WTC11 (cell line): ENCODE measurements at regions not wholly inside any gene's neighbourhood (a gene's known extent, or its start where the extent isn't known, plus 50 kb on each side); places are given as distances from the start of the nearest gene placed in this dataset.

Experiments used
- ATAC-seq: fragments of 200-7000 bp; cut with Tn5 transposase; 2 replicates; pipeline ENCODE4 v1.10.0; 2021; ENCODE audit warnings: mild to moderate bottlenecking, moderate library complexity
- CTCF ChIA-PET: fragments of 300-600 bp; sonication (Branson Sonifier 250); formaldehyde crosslinking; loops from one replicate; lab custom pipeline; 2021; ENCODE audit warnings: antibody characterized with exemption; lab: Charles Lee
- POLR2A ChIA-PET: fragments of 350-600 bp; sonication (Branson Sonifier 250); formaldehyde crosslinking; loops from one replicate; lab custom pipeline; 2021; ENCODE audit warnings: antibody characterized with exemption; lab: Charles Lee
- DNase-seq: peaks from one replicate; pipeline ENCODE4 v3.0.0; 2021; ENCODE audit warnings: low spot score
- H3K27ac Mint-ChIP-seq: 2 replicates; pipeline ENCODE4 v1.8.0; 2021; ENCODE audit warnings: mixed read lengths
- H3K27me3 Mint-ChIP-seq: 2 replicates; pipeline ENCODE4 v1.8.0; 2021; ENCODE audit warnings: low read depth, mild to moderate bottlenecking, moderate library complexity, mixed read lengths
- H3K36me3 Mint-ChIP-seq: 2 replicates; pipeline ENCODE4 v1.8.0; 2021; ENCODE audit warnings: mixed read lengths
- H3K4me1 Mint-ChIP-seq: 2 replicates; pipeline ENCODE4 v1.8.0; 2022; ENCODE audit warnings: mixed read lengths
- H3K4me3 Mint-ChIP-seq: 2 replicates; pipeline ENCODE4 v1.8.0; 2021; ENCODE audit warnings: mild to moderate bottlenecking, moderate library complexity, mixed read lengths
- H3K9me3 Mint-ChIP-seq: 2 replicates; pipeline ENCODE4 v1.8.0; 2021; ENCODE audit warnings: mixed read lengths
- CREM ChIP-seq: sonication (generic); formaldehyde crosslinking; IDR thresholded peaks from 2 replicates; pipeline ENCODE4 v1.8.1; 2022; ENCODE audit warnings: mild to moderate bottlenecking, missing genetic modification reagents, moderate library complexity
- ESRRA ChIP-seq: sonication (generic); formaldehyde crosslinking; IDR thresholded peaks from 2 replicates; pipeline ENCODE4 v1.8.1; 2022; ENCODE audit warnings: mild to moderate bottlenecking, missing genetic modification reagents, borderline replicate concordance
- GRHL2 ChIP-seq: fragments of 250-450 bp; sonication (Bioruptor Pico); IDR thresholded peaks from 2 replicates; pipeline ENCODE4 v1.8.0; 2022; ENCODE audit warnings: mild to moderate bottlenecking, moderate library complexity; ENCODE audit not compliant: insufficient replicate concordance, severe bottlenecking
- GTF2I ChIP-seq: fragments of 250-450 bp; sonication (Bioruptor Pico); conservative IDR thresholded peaks from 2 replicates; pipeline ENCODE4 v1.4.0; 2021; ENCODE audit warnings: mild to moderate bottlenecking
- SMAD3 ChIP-seq: sonication (generic); formaldehyde crosslinking; IDR thresholded peaks from 2 replicates; pipeline ENCODE4 v1.8.0; 2022; ENCODE audit warnings: missing genetic modification reagents, mild to moderate bottlenecking, borderline replicate concordance
- TCF7 ChIP-seq: sonication (generic); formaldehyde crosslinking; IDR thresholded peaks from 2 replicates; pipeline ENCODE4 v1.8.0; 2022; ENCODE audit warnings: mild to moderate bottlenecking, low read depth, missing genetic modification reagents, moderate library complexity
- ZBTB21 ChIP-seq: sonication (generic); formaldehyde crosslinking; IDR thresholded peaks from 2 replicates; pipeline ENCODE4 v1.8.1; 2023; ENCODE audit warnings: mild to moderate bottlenecking, missing genetic modification reagents, borderline replicate concordance
- ZNF263 ChIP-seq: sonication (generic); formaldehyde crosslinking; IDR thresholded peaks from 2 replicates; pipeline ENCODE4 v1.8.1; 2022; ENCODE audit warnings: low read depth, mild to moderate bottlenecking, moderate library complexity, missing genetic modification reagents
- ZNF396 ChIP-seq: fragments of 250-450 bp; sonication (Bioruptor Pico); IDR thresholded peaks from 2 replicates; pipeline ENCODE4 v1.8.0; 2021; ENCODE audit warnings: mild to moderate bottlenecking, moderate library complexity, borderline replicate concordance
- ZNF671 ChIP-seq: fragments of 250-450 bp; sonication (Bioruptor Pico); IDR thresholded peaks from 2 replicates; pipeline ENCODE4 v1.8.0; 2021; ENCODE audit warnings: mild to moderate bottlenecking
- TF ChIP-seq, protein P1 (sequence below): fragments of 250-450 bp; sonication (Bioruptor Pico); IDR thresholded peaks from 2 replicates; pipeline ENCODE4 v1.9.0; 2021; ENCODE audit warnings: mild to moderate bottlenecking
- TF ChIP-seq, protein P2 (sequence below): fragments of 250-450 bp; sonication (Bioruptor Pico); IDR thresholded peaks from 2 replicates; pipeline ENCODE4 v1.9.0; 2021; ENCODE audit warnings: mild to moderate bottlenecking, borderline replicate concordance
- TF ChIP-seq, protein P3 (sequence below): fragments of 250-450 bp; sonication (Bioruptor Pico); conservative IDR thresholded peaks from 2 replicates; pipeline ENCODE4 v1.9.0; 2021; ENCODE audit warnings: mild to moderate bottlenecking
- TF ChIP-seq, protein P4 (sequence below): sonication (generic); formaldehyde crosslinking; IDR thresholded peaks from 2 replicates; pipeline ENCODE4 v1.8.1; 2022; ENCODE audit warnings: mild to moderate bottlenecking, moderate library complexity, missing genetic modification reagents

DNA sequence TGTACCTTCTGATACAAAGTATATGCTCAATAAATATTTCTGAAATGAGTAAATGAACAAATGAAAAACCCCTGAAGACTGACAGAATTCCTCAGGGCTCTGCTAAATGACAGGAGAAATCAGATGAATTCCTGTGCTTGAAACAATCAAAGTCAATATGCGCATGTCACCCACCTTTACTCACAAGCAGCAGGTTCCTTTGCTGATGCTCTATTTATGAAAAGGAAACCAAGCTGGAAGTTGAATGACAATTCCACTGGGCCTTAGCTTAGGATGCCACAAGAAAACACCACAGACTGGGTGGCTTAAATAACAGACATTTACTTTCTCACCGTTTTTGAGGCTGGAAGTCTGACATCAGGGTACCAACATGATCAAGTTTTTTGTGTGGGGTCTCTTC lies 477.5 kb upstream of the TEX13C start (continued):
- TF ChIP-seq, protein P1, sequence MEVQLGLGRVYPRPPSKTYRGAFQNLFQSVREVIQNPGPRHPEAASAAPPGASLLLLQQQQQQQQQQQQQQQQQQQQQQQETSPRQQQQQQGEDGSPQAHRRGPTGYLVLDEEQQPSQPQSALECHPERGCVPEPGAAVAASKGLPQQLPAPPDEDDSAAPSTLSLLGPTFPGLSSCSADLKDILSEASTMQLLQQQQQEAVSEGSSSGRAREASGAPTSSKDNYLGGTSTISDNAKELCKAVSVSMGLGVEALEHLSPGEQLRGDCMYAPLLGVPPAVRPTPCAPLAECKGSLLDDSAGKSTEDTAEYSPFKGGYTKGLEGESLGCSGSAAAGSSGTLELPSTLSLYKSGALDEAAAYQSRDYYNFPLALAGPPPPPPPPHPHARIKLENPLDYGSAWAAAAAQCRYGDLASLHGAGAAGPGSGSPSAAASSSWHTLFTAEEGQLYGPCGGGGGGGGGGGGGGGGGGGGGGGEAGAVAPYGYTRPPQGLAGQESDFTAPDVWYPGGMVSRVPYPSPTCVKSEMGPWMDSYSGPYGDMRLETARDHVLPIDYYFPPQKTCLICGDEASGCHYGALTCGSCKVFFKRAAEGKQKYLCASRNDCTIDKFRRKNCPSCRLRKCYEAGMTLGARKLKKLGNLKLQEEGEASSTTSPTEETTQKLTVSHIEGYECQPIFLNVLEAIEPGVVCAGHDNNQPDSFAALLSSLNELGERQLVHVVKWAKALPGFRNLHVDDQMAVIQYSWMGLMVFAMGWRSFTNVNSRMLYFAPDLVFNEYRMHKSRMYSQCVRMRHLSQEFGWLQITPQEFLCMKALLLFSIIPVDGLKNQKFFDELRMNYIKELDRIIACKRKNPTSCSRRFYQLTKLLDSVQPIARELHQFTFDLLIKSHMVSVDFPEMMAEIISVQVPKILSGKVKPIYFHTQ (CRISPR knock-in tag) = no peak
- no peak for TF ChIP-seq TCF7 (CRISPR knock-in tag)
- TF ChIP-seq CREM = no peak
- TF ChIP-seq ESRRA (CRISPR knock-in tag) = no peak
- no peak for TF ChIP-seq GRHL2 (CRISPR knock-in tag)

DNA sequence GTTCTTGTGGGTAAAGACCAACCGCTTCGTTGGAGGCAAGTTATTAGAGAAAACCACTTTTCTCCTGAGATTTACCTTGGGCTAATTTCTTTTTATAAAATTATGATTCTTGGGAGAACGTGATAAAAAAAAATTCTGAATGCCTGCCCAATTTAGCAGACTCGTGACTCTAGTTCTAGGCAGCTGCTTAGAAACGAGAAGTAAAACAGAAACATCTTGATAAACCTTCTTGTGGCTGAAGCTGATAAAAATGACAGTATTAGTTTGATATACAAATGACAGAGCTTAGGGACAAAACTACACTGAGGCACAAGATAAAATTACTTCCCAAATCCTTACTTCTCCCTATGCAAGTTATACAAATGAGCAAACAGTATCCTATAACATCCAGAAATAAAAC lies 458.9 kb upstream of the TEX13C start:
- no peak overlapping the region for H3K4me3 Mint-ChIP-seq
- no peaks in the 10 kb centered on the region for H3K27me3 Mint-ChIP-seq
- ATAC-seq = no peak
- POLR2A ChIA-PET = no interaction called here
- TF ChIP-seq ESRRA (CRISPR knock-in tag) (no peak), GTF2I (CRISPR knock-in tag) (no peak), ZNF263 (CRISPR knock-in tag) (no peak), SMAD3 (CRISPR knock-in tag) (no peak), ZNF396 (CRISPR knock-in tag) (no peak), ZBTB21 (CRISPR knock-in tag) (no peak), ZNF671 (CRISPR knock-in tag) (no peak)
- TF ChIP-seq, protein P2, sequence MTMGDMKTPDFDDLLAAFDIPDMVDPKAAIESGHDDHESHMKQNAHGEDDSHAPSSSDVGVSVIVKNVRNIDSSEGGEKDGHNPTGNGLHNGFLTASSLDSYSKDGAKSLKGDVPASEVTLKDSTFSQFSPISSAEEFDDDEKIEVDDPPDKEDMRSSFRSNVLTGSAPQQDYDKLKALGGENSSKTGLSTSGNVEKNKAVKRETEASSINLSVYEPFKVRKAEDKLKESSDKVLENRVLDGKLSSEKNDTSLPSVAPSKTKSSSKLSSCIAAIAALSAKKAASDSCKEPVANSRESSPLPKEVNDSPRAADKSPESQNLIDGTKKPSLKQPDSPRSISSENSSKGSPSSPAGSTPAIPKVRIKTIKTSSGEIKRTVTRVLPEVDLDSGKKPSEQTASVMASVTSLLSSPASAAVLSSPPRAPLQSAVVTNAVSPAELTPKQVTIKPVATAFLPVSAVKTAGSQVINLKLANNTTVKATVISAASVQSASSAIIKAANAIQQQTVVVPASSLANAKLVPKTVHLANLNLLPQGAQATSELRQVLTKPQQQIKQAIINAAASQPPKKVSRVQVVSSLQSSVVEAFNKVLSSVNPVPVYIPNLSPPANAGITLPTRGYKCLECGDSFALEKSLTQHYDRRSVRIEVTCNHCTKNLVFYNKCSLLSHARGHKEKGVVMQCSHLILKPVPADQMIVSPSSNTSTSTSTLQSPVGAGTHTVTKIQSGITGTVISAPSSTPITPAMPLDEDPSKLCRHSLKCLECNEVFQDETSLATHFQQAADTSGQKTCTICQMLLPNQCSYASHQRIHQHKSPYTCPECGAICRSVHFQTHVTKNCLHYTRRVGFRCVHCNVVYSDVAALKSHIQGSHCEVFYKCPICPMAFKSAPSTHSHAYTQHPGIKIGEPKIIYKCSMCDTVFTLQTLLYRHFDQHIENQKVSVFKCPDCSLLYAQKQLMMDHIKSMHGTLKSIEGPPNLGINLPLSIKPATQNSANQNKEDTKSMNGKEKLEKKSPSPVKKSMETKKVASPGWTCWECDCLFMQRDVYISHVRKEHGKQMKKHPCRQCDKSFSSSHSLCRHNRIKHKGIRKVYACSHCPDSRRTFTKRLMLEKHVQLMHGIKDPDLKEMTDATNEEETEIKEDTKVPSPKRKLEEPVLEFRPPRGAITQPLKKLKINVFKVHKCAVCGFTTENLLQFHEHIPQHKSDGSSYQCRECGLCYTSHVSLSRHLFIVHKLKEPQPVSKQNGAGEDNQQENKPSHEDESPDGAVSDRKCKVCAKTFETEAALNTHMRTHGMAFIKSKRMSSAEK (CRISPR knock-in tag) = no peak
- TF ChIP-seq, protein P3, sequence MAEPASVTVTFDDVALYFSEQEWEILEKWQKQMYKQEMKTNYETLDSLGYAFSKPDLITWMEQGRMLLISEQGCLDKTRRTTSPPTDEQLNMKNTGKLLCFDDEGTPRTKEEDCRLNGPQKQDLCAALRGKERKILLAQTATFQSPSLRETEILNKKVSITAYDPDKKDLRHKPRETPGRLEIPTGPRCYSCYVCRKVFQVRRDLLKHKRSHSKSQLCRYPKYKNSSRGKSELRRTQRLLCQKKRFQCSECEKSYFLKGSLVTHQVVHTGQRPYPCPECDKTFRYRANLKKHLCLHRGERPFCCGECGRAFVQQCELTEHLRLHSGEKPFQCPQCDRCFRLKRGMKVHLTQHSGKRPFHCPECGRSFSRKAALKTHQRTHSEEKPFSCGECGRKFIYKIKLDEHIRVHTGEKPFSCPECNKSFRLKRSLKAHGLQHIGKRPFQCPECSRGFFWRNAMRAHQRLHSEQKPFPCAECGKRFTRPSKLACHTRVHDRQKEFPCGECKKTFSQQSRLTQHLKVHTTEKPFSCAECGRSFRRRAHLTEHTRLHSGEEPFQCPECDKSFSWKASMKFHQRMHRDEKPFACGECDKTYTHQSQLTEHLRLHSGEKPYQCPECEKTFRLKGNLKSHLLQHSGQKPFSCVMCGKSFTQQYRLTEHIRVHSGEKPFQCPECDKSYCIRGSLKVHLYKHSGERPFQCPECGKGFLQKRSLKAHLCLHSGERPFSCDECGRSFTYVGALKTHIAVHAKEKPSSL (CRISPR knock-in tag) = no peak
- TF ChIP-seq, protein P4, sequence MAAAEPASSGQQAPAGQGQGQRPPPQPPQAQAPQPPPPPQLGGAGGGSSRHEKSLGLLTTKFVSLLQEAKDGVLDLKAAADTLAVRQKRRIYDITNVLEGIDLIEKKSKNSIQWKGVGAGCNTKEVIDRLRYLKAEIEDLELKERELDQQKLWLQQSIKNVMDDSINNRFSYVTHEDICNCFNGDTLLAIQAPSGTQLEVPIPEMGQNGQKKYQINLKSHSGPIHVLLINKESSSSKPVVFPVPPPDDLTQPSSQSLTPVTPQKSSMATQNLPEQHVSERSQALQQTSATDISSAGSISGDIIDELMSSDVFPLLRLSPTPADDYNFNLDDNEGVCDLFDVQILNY = no peak
- CTCF ChIA-PET = no interaction called here
- H3K36me3 Mint-ChIP-seq = no peaks in the 10 kb centered on the region
- H3K9me3 Mint-ChIP-seq = peaks cover 8% of the 10 kb centered on the region; the same call in 1 of the 2 replicates
- H3K4me1 Mint-ChIP-seq = no peaks in the 10 kb centered on the region
- H3K27ac Mint-ChIP-seq = no peak overlapping the region
- no peak for DNase-seq
